ENCODE measurements at regions not wholly inside any gene's neighbourhood (a gene's known extent, or its start where the extent isn't known, plus 50 kb on each side); places are given as distances from the start of the nearest gene placed in this dataset.
A peak's percentile ranks its signal among the peaks of the same experiment; 100 is the strongest.

- H3K27ac ChIP-seq (ENCODE audit: low read depth, low read length): no peak overlapping the region
- no peaks in the 10 kb centered on the region for H3K4me1 ChIP-seq (ENCODE audit: insufficient read depth, low read length)
- no peak overlapping the region for H3K4me3 ChIP-seq (ENCODE audit: low read depth in 1 of 2, low read length in 2 of 2)
- no peaks in the 10 kb centered on the region for H3K9me3 ChIP-seq (ENCODE audit: low read length)
- no peaks in the 10 kb centered on the region for H3K36me3 ChIP-seq (ENCODE audit: insufficient read depth, low read length)
- H3K9ac ChIP-seq (ENCODE audit: low read length): no peak overlapping the region
- no peaks in the 10 kb centered on the region for H3K27me3 ChIP-seq (ENCODE audit: control insufficient read depth in 1 of 2, insufficient read depth in 2 of 2, low read length in 2 of 2)
These were observed 137.0 kb upstream of the MDM1 start for GRCh38 chr12:68469113-68469512.

GRCh38 chr12:68470664-68471328 is 138.6 kb upstream of the MDM1 start:
- H3K27me3 ChIP-seq (ENCODE audit: control insufficient read depth in 1 of 2, insufficient read depth in 2 of 2, low read length in 2 of 2): no peaks in the 10 kb centered on the region
- H3K9ac ChIP-seq (ENCODE audit: low read length): no peak overlapping the region
- H3K27ac ChIP-seq (ENCODE audit: low read depth, low read length): no peak overlapping the region
- no peak overlapping the region for H3K4me3 ChIP-seq (ENCODE audit: low read depth in 1 of 2, low read length in 2 of 2)
- H3K36me3 ChIP-seq (ENCODE audit: insufficient read depth, low read length): no peaks in the 10 kb centered on the region
- H3K9me3 ChIP-seq (ENCODE audit: low read length): no peaks in the 10 kb centered on the region
- H3K4me1 ChIP-seq (ENCODE audit: insufficient read depth, low read length): no peaks in the 10 kb centered on the region

DNA sequence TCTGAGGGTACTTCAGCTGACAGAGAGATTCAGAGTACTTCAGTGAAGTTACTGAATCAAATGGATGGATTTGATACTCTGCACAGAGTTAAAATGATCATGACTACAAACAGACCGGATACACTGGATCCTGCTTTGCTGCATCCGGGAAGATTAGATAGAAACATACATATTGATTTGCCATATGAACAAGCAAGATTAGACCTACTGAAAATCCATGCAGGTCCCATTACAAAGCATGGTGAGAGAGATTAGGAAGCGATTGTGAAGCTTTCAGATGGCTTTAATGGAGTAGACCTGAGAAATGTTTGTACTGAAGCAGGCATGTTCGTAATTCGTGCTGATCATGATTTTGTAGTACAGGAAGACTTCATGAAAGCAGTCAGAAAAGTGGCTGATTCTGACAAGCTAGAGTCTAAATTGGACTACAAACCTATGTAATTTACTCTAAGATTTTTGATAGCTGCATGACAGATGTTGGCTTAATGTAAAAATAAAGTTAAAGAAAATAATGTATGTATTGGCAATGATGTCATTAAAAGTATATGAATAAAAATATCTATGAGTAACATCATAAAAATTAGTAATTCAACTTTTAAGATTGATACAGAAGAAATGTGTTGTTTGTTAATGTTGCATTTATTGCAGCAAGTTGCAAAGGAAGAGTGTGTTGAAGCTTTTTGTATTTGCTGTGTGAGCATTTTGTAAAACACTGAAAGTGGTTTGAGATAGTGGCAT is 136.1 kb upstream of the RAP1B start:
- H3K9me3 ChIP-seq (ENCODE audit: low read length): no peaks in the 10 kb centered on the region
- H3K4me1 ChIP-seq (ENCODE audit: insufficient read depth, low read length): peaks cover 13% of the 10 kb centered on the region
- no peaks in the 10 kb centered on the region for H3K36me3 ChIP-seq (ENCODE audit: insufficient read depth, low read length)
- H3K27ac ChIP-seq (ENCODE audit: low read depth, low read length): no peak overlapping the region
- no peak overlapping the region for H3K4me3 ChIP-seq (ENCODE audit: low read depth in 1 of 2, low read length in 2 of 2)
- no peak overlapping the region for H3K9ac ChIP-seq (ENCODE audit: low read length)
- H3K27me3 ChIP-seq (ENCODE audit: control insufficient read depth in 1 of 2, insufficient read depth in 2 of 2, low read length in 2 of 2): no peaks in the 10 kb centered on the region

DNA sequence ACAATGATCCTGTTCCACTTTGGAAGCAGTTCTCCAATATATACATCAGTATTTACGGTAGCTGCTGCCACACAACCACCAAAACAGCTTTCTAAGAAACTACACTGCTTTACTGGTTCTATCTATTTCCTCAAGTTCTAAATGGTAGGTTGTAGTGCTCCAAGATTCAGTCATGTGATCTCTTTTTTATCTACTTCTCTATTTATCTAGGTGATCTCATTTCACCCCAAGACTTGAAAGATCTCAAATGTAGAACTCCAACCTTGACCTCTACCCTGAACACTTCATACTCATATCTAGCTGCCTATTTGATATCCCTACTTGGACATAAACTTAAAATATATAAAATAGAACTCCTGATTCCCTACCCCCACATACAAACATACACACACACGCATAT is 133.9 kb upstream of the RAP1B start:
- H3K36me3 ChIP-seq (ENCODE audit: insufficient read depth, low read length): no peaks in the 10 kb centered on the region
- peaks cover 17% of the 10 kb centered on the region for H3K4me1 ChIP-seq (ENCODE audit: insufficient read depth, low read length)
- no peaks in the 10 kb centered on the region for H3K27me3 ChIP-seq (ENCODE audit: control insufficient read depth in 1 of 2, insufficient read depth in 2 of 2, low read length in 2 of 2)
- H3K9ac ChIP-seq (ENCODE audit: low read length): no peak overlapping the region
- no peaks in the 10 kb centered on the region for H3K9me3 ChIP-seq (ENCODE audit: low read length)
- H3K4me3 ChIP-seq (ENCODE audit: low read depth in 1 of 2, low read length in 2 of 2): no peak overlapping the region
- no peak overlapping the region for H3K27ac ChIP-seq (ENCODE audit: low read depth, low read length)

DNA sequence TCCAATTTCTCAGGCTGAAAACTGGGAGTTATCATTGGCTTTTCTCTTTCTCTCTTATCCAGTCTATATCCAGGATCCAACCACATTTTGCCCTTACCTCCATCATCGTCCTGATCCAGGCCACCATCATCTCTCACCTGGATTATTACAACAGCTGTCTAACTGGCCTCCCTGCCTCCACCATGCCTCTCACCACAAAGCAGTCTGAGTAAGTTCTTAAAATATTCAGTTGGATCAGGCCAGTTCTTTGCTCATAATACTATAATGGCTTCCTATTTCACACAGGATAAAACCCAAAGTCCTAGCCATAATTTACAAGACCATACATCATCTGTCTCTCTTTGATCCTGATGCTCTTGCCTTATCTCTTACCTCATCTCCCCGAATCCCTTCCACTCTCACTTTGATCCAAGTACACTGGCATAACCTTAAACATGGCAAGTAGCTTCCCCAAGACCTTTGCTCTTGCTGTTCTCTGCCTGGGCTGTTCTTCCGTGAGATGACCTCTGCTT is 133.4 kb upstream of the RAP1B start:
- Histone ChIP-seq H3K27me3 (ENCODE audit: control insufficient read depth in 1 of 2, insufficient read depth in 2 of 2, low read length in 2 of 2) (no peaks in the 10 kb centered on the region), H3K9ac (ENCODE audit: low read length) (no peak overlapping the region), H3K27ac (ENCODE audit: low read depth, low read length) (no peak overlapping the region), H3K4me1 (ENCODE audit: insufficient read depth, low read length) (peaks cover 17% of the 10 kb centered on the region), H3K36me3 (ENCODE audit: insufficient read depth, low read length) (no peaks in the 10 kb centered on the region), H3K9me3 (ENCODE audit: low read length) (no peaks in the 10 kb centered on the region), H3K4me3 (ENCODE audit: low read depth in 1 of 2, low read length in 2 of 2) (no peak overlapping the region)

DNA sequence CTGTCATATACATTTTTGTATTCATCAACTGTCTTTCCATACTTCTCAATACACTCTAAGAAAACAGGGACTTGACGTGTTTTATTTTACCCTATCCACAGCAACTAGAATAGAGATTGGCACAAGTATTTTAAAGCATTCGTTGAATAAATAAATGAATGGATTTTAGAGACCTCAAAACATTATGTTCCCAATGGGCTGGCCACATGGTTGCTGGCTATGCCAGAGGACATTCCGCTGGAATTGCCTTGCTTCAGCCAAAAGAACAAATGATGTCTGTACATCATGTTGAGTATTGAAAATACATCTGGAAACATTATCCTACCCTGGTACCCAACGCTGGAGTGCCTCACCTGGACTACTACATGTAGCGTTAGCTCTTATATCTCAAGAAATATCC is 132.8 kb upstream of the RAP1B start:
- Histone ChIP-seq H3K4me1 (ENCODE audit: insufficient read depth, low read length) (peaks cover 17% of the 10 kb centered on the region), H3K27me3 (ENCODE audit: control insufficient read depth in 1 of 2, insufficient read depth in 2 of 2, low read length in 2 of 2) (no peaks in the 10 kb centered on the region), H3K36me3 (ENCODE audit: insufficient read depth, low read length) (no peaks in the 10 kb centered on the region), H3K9me3 (ENCODE audit: low read length) (no peaks in the 10 kb centered on the region), H3K27ac (ENCODE audit: low read depth, low read length) (peak overlapping the region; percentile 1), H3K4me3 (ENCODE audit: low read depth in 1 of 2, low read length in 2 of 2) (no peak overlapping the region), H3K9ac (ENCODE audit: low read length) (no peak overlapping the region)

- no peaks in the 10 kb centered on the region for H3K27me3 ChIP-seq (ENCODE audit: control insufficient read depth in 1 of 2, insufficient read depth in 2 of 2, low read length in 2 of 2)
- H3K4me1 ChIP-seq (ENCODE audit: insufficient read depth, low read length): peaks cover 17% of the 10 kb centered on the region
- H3K9ac ChIP-seq (ENCODE audit: low read length): no peak overlapping the region
- no peaks in the 10 kb centered on the region for H3K36me3 ChIP-seq (ENCODE audit: insufficient read depth, low read length)
- H3K27ac ChIP-seq (ENCODE audit: low read depth, low read length): peak overlapping the region; percentile 50
- H3K4me3 ChIP-seq (ENCODE audit: low read depth in 1 of 2, low read length in 2 of 2): no peak overlapping the region
- H3K9me3 ChIP-seq (ENCODE audit: low read length): no peaks in the 10 kb centered on the region
These were observed 132.0 kb upstream of the RAP1B start for GRCh38 chr12:68478516-68479260.

GRCh38 chr12:68479261-68479895 is 131.3 kb upstream of the RAP1B start:
- H3K27ac ChIP-seq (ENCODE audit: low read depth, low read length): peak overlapping the region; percentile 50

DNA sequence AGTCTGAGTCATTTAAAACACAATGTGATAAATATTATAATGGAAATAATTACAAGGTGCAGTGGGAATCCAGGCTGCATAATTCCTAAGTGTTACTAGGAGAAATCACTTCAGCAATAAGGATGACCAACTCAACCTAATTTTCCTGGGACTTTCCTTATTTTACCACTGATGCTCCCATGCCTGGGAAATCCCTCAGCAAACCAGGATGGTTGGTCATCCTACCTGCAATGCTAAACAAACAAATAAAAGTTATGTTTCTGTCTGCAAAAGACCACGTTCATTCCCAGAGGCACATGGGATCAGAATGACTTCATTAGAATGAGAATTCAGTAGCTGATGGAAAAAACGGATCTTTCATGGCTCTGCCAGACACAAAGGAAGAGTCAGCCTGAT is 130.8 kb upstream of the RAP1B start:
- Histone ChIP-seq H3K4me1 (ENCODE audit: insufficient read depth, low read length) (peaks cover 17% of the 10 kb centered on the region), H3K4me3 (ENCODE audit: low read depth in 1 of 2, low read length in 2 of 2) (no peak overlapping the region), H3K9me3 (ENCODE audit: low read length) (no peaks in the 10 kb centered on the region), H3K36me3 (ENCODE audit: insufficient read depth, low read length) (no peaks in the 10 kb centered on the region), H3K27ac (ENCODE audit: low read depth, low read length) (peak overlapping the region; percentile 50), H3K27me3 (ENCODE audit: control insufficient read depth in 1 of 2, insufficient read depth in 2 of 2, low read length in 2 of 2) (no peaks in the 10 kb centered on the region), H3K9ac (ENCODE audit: low read length) (no peak overlapping the region)

More at GRCh38 chr12:68479261-68479895, 131.3 kb upstream of the RAP1B start:
- H3K4me1 ChIP-seq (ENCODE audit: insufficient read depth, low read length): peaks cover 17% of the 10 kb centered on the region
- H3K9me3 ChIP-seq (ENCODE audit: low read length): no peaks in the 10 kb centered on the region
- no peaks in the 10 kb centered on the region for H3K27me3 ChIP-seq (ENCODE audit: control insufficient read depth in 1 of 2, insufficient read depth in 2 of 2, low read length in 2 of 2)
- no peaks in the 10 kb centered on the region for H3K36me3 ChIP-seq (ENCODE audit: insufficient read depth, low read length)
- H3K9ac ChIP-seq (ENCODE audit: low read length): no peak overlapping the region
- H3K4me3 ChIP-seq (ENCODE audit: low read depth in 1 of 2, low read length in 2 of 2): no peak overlapping the region

DNA sequence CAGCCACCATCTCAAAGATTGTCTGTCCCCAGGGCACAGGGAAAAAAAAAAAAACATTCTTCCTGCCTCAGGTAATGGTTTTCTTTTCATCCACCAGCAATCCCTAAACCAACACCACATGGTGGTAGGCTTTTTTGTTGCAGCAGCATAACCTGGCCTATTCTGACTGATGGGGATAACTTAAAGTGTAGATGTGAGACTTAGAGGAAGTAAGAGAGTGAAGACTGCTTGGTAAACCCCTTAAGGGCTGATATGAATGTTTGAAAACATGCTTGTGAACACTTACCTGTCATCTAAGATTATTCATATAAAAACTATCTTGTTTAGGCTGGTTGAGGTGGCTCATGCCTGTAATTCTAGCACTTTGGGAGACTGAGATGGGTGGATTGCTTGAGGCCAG is 130.2 kb upstream of the RAP1B start:
- H3K27ac ChIP-seq (ENCODE audit: low read depth, low read length): no peak overlapping the region
- H3K4me1 ChIP-seq (ENCODE audit: insufficient read depth, low read length): peaks cover 17% of the 10 kb centered on the region
- no peaks in the 10 kb centered on the region for H3K27me3 ChIP-seq (ENCODE audit: control insufficient read depth in 1 of 2, insufficient read depth in 2 of 2, low read length in 2 of 2)
- no peaks in the 10 kb centered on the region for H3K36me3 ChIP-seq (ENCODE audit: insufficient read depth, low read length)
- H3K4me3 ChIP-seq (ENCODE audit: low read depth in 1 of 2, low read length in 2 of 2): no peak overlapping the region
- no peak overlapping the region for H3K9ac ChIP-seq (ENCODE audit: low read length)
- H3K9me3 ChIP-seq (ENCODE audit: low read length): no peaks in the 10 kb centered on the region

Data from muscle layer of colon (tissue), 2 donors.